SK-N-SH treated with all-trans-retinoic acid at 6 μM for 48 hours (cell line): ENCODE measurements at regions not wholly inside any gene's neighbourhood (a gene's known extent, or its start where the extent isn't known, plus 50 kb on each side); places are given as distances from the start of the nearest gene placed in this dataset.

ENCODE experiments used
- ATAC-seq: fragments of 200-7000 bp; cut with Tn5 transposase; 3 replicates; pipeline ENCODE4 v1.9.1; 2020; ENCODE audit warnings: mild to moderate bottlenecking, moderate library complexity
- ARNTL ChIP-seq: fragments of 450-650 bp; formaldehyde crosslinking; IDR thresholded peaks from 2 replicates; pipeline ENCODE4 v1.5.0; 2020; ENCODE audit warnings: low read depth, mild to moderate bottlenecking, moderate library complexity, borderline replicate concordance
- BACH2 ChIP-seq: fragments of 250-450 bp; sonication (Bioruptor Pico); IDR thresholded peaks from 2 replicates; pipeline ENCODE4 v1.9.0; 2021; ENCODE audit warnings: mild to moderate bottlenecking, borderline replicate concordance
- CSDC2 ChIP-seq: fragments of 250-450 bp; sonication (Bioruptor Pico); IDR thresholded peaks from 2 replicates; pipeline ENCODE4 v1.5.0; 2020; ENCODE audit warnings: mild to moderate bottlenecking, moderate library complexity
- ESRRG ChIP-seq: fragments of 250-450 bp; sonication (Bioruptor Pico); IDR thresholded peaks from 2 replicates; pipeline ENCODE4 v1.6.1; 2021; ENCODE audit warnings: mild to moderate bottlenecking
- GLIS3 ChIP-seq: fragments of 250-450 bp; sonication (Bioruptor Pico); IDR thresholded peaks from 2 replicates; pipeline ENCODE4 v1.5.0; 2020; ENCODE audit warnings: mild to moderate bottlenecking, moderate library complexity
- PPARA ChIP-seq: fragments of 250-450 bp; sonication (Bioruptor Pico); IDR thresholded peaks from 2 replicates; pipeline ENCODE4 v1.5.0; 2020; ENCODE audit warnings: mild to moderate bottlenecking, borderline replicate concordance
- RARB ChIP-seq: fragments of 250-450 bp; sonication (Bioruptor Pico); IDR thresholded peaks from 2 replicates; pipeline ENCODE4 v1.8.0; 2021; ENCODE audit warnings: mild to moderate bottlenecking, moderate library complexity
- SNAI2 ChIP-seq: fragments of 250-450 bp; sonication (Bioruptor Pico); IDR thresholded peaks from 2 replicates; pipeline ENCODE4 v1.5.0; 2020; ENCODE audit warnings: mild to moderate bottlenecking, moderate library complexity
- TCF4 ChIP-seq: fragments of 250-450 bp; sonication (Bioruptor Pico); IDR thresholded peaks from 2 replicates; pipeline ENCODE4 v1.8.0; 2021; ENCODE audit warnings: mild to moderate bottlenecking, moderate library complexity, borderline replicate concordance
- TOX ChIP-seq: fragments of 250-450 bp; sonication (Bioruptor Pico); IDR thresholded peaks from 2 replicates; pipeline ENCODE4 v1.8.0; 2021; ENCODE audit warnings: mild to moderate bottlenecking, moderate library complexity, borderline replicate concordance
- ZC3H10 ChIP-seq: fragments of 250-450 bp; sonication (Bioruptor Pico); IDR thresholded peaks from 2 replicates; pipeline ENCODE4 v1.5.1; 2021; ENCODE audit warnings: mild to moderate bottlenecking, moderate library complexity
- ZFP3 ChIP-seq: fragments of 250-450 bp; sonication (Bioruptor Pico); IDR thresholded peaks from 2 replicates; pipeline ENCODE4 v1.5.0; 2020; ENCODE audit warnings: mild to moderate bottlenecking, moderate library complexity
- ZFP30 ChIP-seq: fragments of 450-650 bp; formaldehyde crosslinking; IDR thresholded peaks from 2 replicates; pipeline ENCODE4 v1.5.0; 2022; ENCODE audit warnings: mild to moderate bottlenecking, moderate library complexity
- ZNF565 ChIP-seq: fragments of 450-650 bp; formaldehyde crosslinking; conservative IDR thresholded peaks from 2 replicates; pipeline ENCODE4 v1.5.0; 2020; ENCODE audit warnings: low read depth, mild to moderate bottlenecking, moderate library complexity
- ZNF70 ChIP-seq: fragments of 450-650 bp; formaldehyde crosslinking; IDR thresholded peaks from 2 replicates; pipeline ENCODE4 v1.5.0; 2020; ENCODE audit warnings: mild to moderate bottlenecking, moderate library complexity
- ZNF8 ChIP-seq: fragments of 450-650 bp; formaldehyde crosslinking; IDR thresholded peaks from 2 replicates; pipeline ENCODE4 v1.5.0; 2020; ENCODE audit warnings: mild to moderate bottlenecking, moderate library complexity
- TF ChIP-seq, protein P1 (sequence below): fragments of 250-450 bp; sonication (Bioruptor Pico); IDR thresholded peaks from 2 replicates; pipeline ENCODE4 v1.8.0; 2020; ENCODE audit warnings: mild to moderate bottlenecking, moderate library complexity, borderline replicate concordance
- TF ChIP-seq, protein P2 (sequence below): fragments of 250-450 bp; sonication (Bioruptor Pico); IDR thresholded peaks from 2 replicates; pipeline ENCODE4 v1.5.1; 2021; ENCODE audit warnings: mild to moderate bottlenecking, moderate library complexity
- TF ChIP-seq, protein P3 (sequence below): fragments of 250-450 bp; sonication (Bioruptor Pico); IDR thresholded peaks from 2 replicates; pipeline ENCODE4 v1.5.0; 2020; ENCODE audit warnings: mild to moderate bottlenecking, moderate library complexity
- TF ChIP-seq, protein P4 (sequence below): fragments of 250-450 bp; sonication (Bioruptor Pico); IDR thresholded peaks from 2 replicates; pipeline ENCODE4 v1.5.1; 2020; ENCODE audit warnings: low read depth, mild to moderate bottlenecking, moderate library complexity

DNA sequence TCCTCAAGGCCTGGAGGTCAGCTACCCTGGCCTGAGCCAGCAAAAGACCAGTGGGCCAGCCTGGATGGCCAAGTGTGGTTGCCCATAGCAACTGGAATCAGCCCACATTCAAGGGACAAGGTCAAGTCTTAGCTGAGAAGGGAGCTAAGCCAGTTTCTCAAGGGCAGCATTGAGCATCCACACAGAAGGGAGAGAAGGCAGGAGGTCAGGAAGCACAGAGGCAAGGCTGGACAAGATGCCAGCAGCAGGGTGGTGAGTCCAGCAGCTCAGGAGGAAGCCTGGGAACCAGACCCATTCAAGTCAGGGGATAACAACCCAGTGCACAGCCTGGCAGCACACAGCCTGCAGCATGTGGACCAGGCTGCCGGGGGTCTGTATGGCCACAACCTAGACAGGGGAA lies 54.0 kb upstream of the ZMIZ1 start:
- TF ChIP-seq, protein P1, sequence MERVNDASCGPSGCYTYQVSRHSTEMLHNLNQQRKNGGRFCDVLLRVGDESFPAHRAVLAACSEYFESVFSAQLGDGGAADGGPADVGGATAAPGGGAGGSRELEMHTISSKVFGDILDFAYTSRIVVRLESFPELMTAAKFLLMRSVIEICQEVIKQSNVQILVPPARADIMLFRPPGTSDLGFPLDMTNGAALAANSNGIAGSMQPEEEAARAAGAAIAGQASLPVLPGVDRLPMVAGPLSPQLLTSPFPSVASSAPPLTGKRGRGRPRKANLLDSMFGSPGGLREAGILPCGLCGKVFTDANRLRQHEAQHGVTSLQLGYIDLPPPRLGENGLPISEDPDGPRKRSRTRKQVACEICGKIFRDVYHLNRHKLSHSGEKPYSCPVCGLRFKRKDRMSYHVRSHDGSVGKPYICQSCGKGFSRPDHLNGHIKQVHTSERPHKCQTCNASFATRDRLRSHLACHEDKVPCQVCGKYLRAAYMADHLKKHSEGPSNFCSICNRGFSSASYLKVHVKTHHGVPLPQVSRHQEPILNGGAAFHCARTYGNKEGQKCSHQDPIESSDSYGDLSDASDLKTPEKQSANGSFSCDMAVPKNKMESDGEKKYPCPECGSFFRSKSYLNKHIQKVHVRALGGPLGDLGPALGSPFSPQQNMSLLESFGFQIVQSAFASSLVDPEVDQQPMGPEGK: no peak
- TF ChIP-seq CSDC2 (CRISPR knock-in tag): no peak
- TF ChIP-seq ESRRG (CRISPR knock-in tag): no peak
- no peak for TF ChIP-seq ZNF565 (CRISPR knock-in tag)
- TF ChIP-seq ZFP3 (CRISPR knock-in tag): no peak
- TF ChIP-seq, protein P2, sequence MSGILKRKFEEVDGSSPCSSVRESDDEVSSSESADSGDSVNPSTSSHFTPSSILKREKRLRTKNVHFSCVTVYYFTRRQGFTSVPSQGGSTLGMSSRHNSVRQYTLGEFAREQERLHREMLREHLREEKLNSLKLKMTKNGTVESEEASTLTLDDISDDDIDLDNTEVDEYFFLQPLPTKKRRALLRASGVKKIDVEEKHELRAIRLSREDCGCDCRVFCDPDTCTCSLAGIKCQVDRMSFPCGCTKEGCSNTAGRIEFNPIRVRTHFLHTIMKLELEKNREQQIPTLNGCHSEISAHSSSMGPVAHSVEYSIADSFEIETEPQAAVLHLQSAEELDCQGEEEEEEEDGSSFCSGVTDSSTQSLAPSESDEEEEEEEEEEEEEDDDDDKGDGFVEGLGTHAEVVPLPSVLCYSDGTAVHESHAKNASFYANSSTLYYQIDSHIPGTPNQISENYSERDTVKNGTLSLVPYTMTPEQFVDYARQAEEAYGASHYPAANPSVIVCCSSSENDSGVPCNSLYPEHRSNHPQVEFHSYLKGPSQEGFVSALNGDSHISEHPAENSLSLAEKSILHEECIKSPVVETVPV (CRISPR knock-in tag): no peak
- TF ChIP-seq PPARA (CRISPR knock-in tag): no peak
- no peak for TF ChIP-seq ZFP30 (CRISPR knock-in tag)
- no peak for TF ChIP-seq TOX (CRISPR knock-in tag)
- no peak for TF ChIP-seq TCF4 (CRISPR knock-in tag)
- TF ChIP-seq RARB (CRISPR knock-in tag): no peak
- TF ChIP-seq, protein P3, sequence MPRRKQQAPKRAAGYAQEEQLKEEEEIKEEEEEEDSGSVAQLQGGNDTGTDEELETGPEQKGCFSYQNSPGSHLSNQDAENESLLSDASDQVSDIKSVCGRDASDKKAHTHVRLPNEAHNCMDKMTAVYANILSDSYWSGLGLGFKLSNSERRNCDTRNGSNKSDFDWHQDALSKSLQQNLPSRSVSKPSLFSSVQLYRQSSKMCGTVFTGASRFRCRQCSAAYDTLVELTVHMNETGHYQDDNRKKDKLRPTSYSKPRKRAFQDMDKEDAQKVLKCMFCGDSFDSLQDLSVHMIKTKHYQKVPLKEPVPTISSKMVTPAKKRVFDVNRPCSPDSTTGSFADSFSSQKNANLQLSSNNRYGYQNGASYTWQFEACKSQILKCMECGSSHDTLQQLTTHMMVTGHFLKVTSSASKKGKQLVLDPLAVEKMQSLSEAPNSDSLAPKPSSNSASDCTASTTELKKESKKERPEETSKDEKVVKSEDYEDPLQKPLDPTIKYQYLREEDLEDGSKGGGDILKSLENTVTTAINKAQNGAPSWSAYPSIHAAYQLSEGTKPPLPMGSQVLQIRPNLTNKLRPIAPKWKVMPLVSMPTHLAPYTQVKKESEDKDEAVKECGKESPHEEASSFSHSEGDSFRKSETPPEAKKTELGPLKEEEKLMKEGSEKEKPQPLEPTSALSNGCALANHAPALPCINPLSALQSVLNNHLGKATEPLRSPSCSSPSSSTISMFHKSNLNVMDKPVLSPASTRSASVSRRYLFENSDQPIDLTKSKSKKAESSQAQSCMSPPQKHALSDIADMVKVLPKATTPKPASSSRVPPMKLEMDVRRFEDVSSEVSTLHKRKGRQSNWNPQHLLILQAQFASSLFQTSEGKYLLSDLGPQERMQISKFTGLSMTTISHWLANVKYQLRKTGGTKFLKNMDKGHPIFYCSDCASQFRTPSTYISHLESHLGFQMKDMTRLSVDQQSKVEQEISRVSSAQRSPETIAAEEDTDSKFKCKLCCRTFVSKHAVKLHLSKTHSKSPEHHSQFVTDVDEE (CRISPR knock-in tag): no peak
- TF ChIP-seq, protein P4, sequence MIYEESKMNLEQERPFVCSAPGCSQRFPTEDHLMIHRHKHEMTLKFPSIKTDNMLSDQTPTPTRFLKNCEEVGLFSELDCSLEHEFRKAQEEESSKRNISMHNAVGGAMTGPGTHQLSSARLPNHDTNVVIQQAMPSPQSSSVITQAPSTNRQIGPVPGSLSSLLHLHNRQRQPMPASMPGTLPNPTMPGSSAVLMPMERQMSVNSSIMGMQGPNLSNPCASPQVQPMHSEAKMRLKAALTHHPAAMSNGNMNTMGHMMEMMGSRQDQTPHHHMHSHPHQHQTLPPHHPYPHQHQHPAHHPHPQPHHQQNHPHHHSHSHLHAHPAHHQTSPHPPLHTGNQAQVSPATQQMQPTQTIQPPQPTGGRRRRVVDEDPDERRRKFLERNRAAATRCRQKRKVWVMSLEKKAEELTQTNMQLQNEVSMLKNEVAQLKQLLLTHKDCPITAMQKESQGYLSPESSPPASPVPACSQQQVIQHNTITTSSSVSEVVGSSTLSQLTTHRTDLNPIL: no peak
- TF ChIP-seq SNAI2 (CRISPR knock-in tag): no peak
- ATAC-seq: no peak

DNA sequence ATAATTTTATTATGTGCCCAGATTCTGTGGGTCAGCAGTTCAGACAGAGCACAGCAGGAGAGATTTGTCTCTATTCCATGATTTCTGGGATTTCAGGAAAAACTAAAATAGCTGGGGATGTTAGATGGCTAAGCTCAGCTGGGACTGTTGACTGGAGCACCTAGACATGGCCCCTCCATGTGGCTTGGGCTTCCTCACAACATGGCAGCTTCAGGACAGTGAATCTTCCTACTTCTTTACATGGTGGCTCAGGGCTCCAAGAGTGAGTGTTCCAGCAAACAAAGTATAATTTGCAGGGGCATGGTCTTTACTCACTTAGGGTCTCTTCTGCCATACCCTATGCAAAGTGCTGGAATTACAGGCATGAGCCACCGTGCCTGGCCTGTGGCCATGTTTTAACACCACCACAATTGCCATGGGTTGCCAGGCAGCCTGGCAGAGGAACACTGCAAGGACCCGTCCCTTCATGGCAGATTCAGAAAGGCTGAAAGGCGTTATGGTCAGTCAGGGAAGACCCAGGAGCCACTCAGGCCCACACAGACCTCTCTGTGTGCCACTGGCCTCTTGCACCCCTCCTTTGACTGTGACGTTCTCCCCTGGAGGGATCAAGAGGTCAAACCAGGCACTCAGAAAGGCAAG lies 50.8 kb upstream of the ZMIZ1 start:
- no peak for ATAC-seq
- TF ChIP-seq CSDC2 (CRISPR knock-in tag) (no peak), TCF4 (CRISPR knock-in tag) (no peak), ZNF8 (CRISPR knock-in tag) (no peak), BACH2 (no peak), ZNF565 (CRISPR knock-in tag) (peak; percentile 97), ZC3H10 (CRISPR knock-in tag) (no peak)

DNA sequence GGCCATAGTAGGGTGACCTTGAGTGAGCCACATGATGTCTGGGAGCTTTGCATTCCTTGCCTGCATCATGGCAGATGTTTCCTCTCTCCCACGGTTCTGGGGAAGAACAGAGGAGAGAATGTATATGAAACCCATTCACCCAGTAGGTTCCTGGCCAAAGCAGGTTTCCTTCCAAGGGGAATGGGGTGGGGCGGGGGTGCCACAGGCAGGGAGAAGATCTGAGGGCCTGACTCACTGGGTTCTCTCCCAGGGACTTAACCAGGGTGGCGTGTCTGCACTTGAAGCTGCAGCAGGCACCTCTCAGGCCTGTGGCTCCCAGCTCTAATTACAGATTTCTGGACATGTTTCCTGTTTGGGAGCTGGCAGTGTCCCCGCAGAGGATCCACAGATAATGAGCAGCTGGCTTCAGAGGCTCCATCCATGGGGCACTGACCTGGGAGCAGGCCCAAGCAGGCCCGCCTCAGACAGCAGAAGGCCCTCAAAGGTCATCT lies 50.2 kb upstream of the ZMIZ1 start:
- TF ChIP-seq, protein P3 (CRISPR knock-in tag): peak; percentile 21; the same call in 1 of the 2 replicates
- TF ChIP-seq SNAI2 (CRISPR knock-in tag) (no peak), ZC3H10 (CRISPR knock-in tag) (no peak), ARNTL (CRISPR knock-in tag) (no peak), PPARA (CRISPR knock-in tag) (no peak), ZNF70 (peak; percentile 57; the same call in 1 of the 2 replicates), CSDC2 (CRISPR knock-in tag) (no peak), TCF4 (CRISPR knock-in tag) (peak; percentile 38; the same call in 1 of the 2 replicates), GLIS3 (CRISPR knock-in tag) (no peak)
- TF ChIP-seq, protein P2 (CRISPR knock-in tag): no peak
- ATAC-seq: peak; percentile 63
